ENCODE measurements at regions not wholly inside any gene's neighbourhood (a gene's known extent, or its start where the extent isn't known, plus 50 kb on each side); places are given as distances from the start of the nearest gene placed in this dataset.

DNA sequence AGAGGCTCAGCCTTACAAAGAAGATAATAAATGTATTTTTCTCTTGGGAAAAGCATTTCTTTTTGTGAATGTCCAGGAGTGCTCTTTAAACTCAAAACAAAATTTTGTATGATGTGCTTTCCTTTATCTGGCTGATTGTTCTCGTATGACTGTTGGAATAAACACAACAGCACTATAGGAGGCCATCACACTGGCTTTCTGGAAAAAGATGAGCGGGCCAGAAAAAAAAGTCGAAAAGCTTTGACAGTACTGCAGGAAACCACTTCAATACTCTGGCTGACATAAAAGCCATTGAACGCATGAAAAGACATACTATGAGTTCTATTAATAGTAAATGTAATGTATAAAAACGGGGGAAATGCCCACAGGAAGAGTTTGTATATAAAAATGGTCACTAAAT lies 64.7 kb upstream of the CTSO start:
- Mint-ChIP-seq H3K36me3 (ENCODE audit: low read depth) (peaks cover 3% of the 10 kb centered on the region), H3K4me1 (peaks cover 23% of the 10 kb centered on the region), H3K4me3 (no peak overlapping the region), H3K9me3 (peaks cover 6% of the 10 kb centered on the region), H3K27ac (no peak overlapping the region), H3K27me3 (ENCODE audit: insufficient read depth) (no peaks in the 10 kb centered on the region)
- Histone ChIP-seq H3K27ac (ENCODE audit: low read depth, low read length) (peak overlapping the region; percentile 56), H3K9ac (ENCODE audit: extremely low read depth, low read length, poor library complexity, severe bottlenecking) (no peak overlapping the region), H3K4me1 (ENCODE audit: control insufficient read depth, insufficient read depth, low read length) (no peaks in the 10 kb centered on the region), H3K27me3 (ENCODE audit: control insufficient read depth, insufficient read depth, low read length, poor library complexity, severe bottlenecking) (no peaks in the 10 kb centered on the region), H3K36me3 (ENCODE audit: control insufficient read depth, insufficient read depth, low read length) (no peaks in the 10 kb centered on the region), H3K4me3 (ENCODE audit: low read length) (no peak overlapping the region), H3K9me3 (ENCODE audit: control insufficient read depth, low read length) (no peaks in the 10 kb centered on the region)
- 26 to 63% methylated on average over 3 to 4 of the region's 5 CpGs for WGBS, 2 experiments (ENCODE audit: insufficient coverage in 1 of 2, insufficient read length in 1 of 2)
- DNase-seq: no peak
- TF ChIP-seq CTCF (conservative IDR thresholded peaks at IDR 0.05): no peak

DNA sequence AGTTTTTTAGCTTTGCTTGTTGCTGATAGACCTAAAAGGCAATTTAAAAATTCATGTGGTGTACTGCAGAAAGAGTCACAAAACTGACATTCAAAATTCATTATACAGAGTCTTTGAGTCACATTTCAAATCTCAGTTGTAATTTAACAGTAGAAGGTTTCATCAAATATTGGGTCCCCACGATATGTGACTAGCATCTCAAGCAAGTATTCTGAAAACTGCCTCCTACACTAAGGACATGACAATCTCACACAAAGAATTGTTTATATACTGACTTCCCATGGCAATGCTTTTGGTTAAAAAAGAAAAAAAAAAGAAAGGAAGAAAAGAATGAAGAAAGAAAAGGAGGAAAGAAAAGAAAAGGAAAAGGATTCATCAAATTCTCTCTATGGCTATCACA lies 62.1 kb upstream of the CTSO start:
- WGBS, 2 experiments (ENCODE audit: insufficient coverage in 1 of 2, insufficient read length in 1 of 2): 90% methylated on average over 1 of the region's 1 CpG; no CpG with 5 or more reads in 1 of the 2 experiments
- H3K4me3 Mint-ChIP-seq: no peak overlapping the region
- no peaks in the 10 kb centered on the region for H3K36me3 Mint-ChIP-seq (ENCODE audit: low read depth)
- no peak overlapping the region for H3K27ac ChIP-seq (ENCODE audit: low read depth, low read length)
- H3K9ac ChIP-seq (ENCODE audit: extremely low read depth, low read length, poor library complexity, severe bottlenecking): no peak overlapping the region
- H3K9me3 Mint-ChIP-seq: no peaks in the 10 kb centered on the region
- no peak overlapping the region for H3K27ac Mint-ChIP-seq
- H3K27me3 ChIP-seq (ENCODE audit: control insufficient read depth, insufficient read depth, low read length, poor library complexity, severe bottlenecking): no peaks in the 10 kb centered on the region
- no peaks in the 10 kb centered on the region for H3K36me3 ChIP-seq (ENCODE audit: control insufficient read depth, insufficient read depth, low read length)
- no peak for DNase-seq
- no peaks in the 10 kb centered on the region for H3K27me3 Mint-ChIP-seq (ENCODE audit: insufficient read depth)
- no peaks in the 10 kb centered on the region for H3K9me3 ChIP-seq (ENCODE audit: control insufficient read depth, low read length)
- H3K4me3 ChIP-seq (ENCODE audit: low read length): no peak overlapping the region
- H3K4me1 Mint-ChIP-seq: peaks cover 29% of the 10 kb centered on the region
- no peak for TF ChIP-seq CTCF (conservative IDR thresholded peaks at IDR 0.05)
- no peaks in the 10 kb centered on the region for H3K4me1 ChIP-seq (ENCODE audit: control insufficient read depth, insufficient read depth, low read length)

- no peak overlapping the region for H3K4me3 Mint-ChIP-seq
- peaks cover 8% of the 10 kb centered on the region for H3K4me1 Mint-ChIP-seq
- TF ChIP-seq CTCF (conservative IDR thresholded peaks at IDR 0.05): no peak
- DNase-seq: no peak
- WGBS, 2 experiments (ENCODE audit: insufficient coverage in 1 of 2, insufficient read length in 1 of 2): 95 to 97% methylated on average over 6 to 16 of the region's 16 CpGs
- H3K36me3 ChIP-seq (ENCODE audit: control insufficient read depth, insufficient read depth, low read length): no peaks in the 10 kb centered on the region
- no peaks in the 10 kb centered on the region for H3K27me3 Mint-ChIP-seq (ENCODE audit: insufficient read depth)
- no peaks in the 10 kb centered on the region for H3K27me3 ChIP-seq (ENCODE audit: control insufficient read depth, insufficient read depth, low read length, poor library complexity, severe bottlenecking)
- peaks cover 4% of the 10 kb centered on the region for H3K36me3 Mint-ChIP-seq (ENCODE audit: low read depth)
- no peak overlapping the region for H3K27ac Mint-ChIP-seq
- H3K4me1 ChIP-seq (ENCODE audit: control insufficient read depth, insufficient read depth, low read length): no peaks in the 10 kb centered on the region
- peaks cover 8% of the 10 kb centered on the region for H3K9me3 Mint-ChIP-seq
- H3K9me3 ChIP-seq (ENCODE audit: control insufficient read depth, low read length): peaks cover 5% of the 10 kb centered on the region
- H3K9ac ChIP-seq (ENCODE audit: extremely low read depth, low read length, poor library complexity, severe bottlenecking): no peak overlapping the region
- no peak overlapping the region for H3K4me3 ChIP-seq (ENCODE audit: low read length)
- no peak overlapping the region for H3K27ac ChIP-seq (ENCODE audit: low read depth, low read length)
Observed at GRCh38 chr4:156006192-156006591, 52.5 kb upstream of the CTSO start.
